GM20000 (cell line): ENCODE measurements at regions not wholly inside any gene's neighbourhood (a gene's known extent, or its start where the extent isn't known, plus 50 kb on each side); places are given as distances from the start of the nearest gene placed in this dataset.

Source experiments
- DNase-seq: peaks from one replicate; pipeline ENCODE4 v3.0.0; 2012; ENCODE audit warnings: low spot score
- TF ChIP-seq, protein P1 (sequence below): IDR thresholded peaks from 2 replicates; pipeline ENCODE4 v1.5.1; 2012; ENCODE audit warnings: mild to moderate bottlenecking, control low read depth; ENCODE audit errors: extremely low read depth, missing control alignments

DNA sequence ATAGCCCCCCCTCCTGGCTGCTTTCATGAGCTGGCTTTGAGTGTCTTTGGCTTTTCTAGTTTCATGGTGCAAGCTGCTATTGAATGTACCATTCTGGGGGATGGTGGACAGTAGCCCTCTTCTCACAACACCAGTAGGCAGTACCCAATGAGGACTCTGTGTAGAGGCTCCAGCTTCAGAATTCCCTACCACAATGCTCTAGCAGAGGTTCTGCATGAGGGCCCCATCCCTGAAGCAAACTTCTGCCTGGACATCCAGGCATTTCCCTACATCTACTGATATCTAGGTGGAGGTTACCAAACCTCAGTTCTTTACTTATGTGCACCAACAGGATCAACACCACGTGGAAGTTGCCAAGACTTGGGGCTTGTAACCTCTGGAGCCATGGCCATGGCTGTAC lies 1742.9 kb downstream of the SI start:
- TF ChIP-seq, protein P1, sequence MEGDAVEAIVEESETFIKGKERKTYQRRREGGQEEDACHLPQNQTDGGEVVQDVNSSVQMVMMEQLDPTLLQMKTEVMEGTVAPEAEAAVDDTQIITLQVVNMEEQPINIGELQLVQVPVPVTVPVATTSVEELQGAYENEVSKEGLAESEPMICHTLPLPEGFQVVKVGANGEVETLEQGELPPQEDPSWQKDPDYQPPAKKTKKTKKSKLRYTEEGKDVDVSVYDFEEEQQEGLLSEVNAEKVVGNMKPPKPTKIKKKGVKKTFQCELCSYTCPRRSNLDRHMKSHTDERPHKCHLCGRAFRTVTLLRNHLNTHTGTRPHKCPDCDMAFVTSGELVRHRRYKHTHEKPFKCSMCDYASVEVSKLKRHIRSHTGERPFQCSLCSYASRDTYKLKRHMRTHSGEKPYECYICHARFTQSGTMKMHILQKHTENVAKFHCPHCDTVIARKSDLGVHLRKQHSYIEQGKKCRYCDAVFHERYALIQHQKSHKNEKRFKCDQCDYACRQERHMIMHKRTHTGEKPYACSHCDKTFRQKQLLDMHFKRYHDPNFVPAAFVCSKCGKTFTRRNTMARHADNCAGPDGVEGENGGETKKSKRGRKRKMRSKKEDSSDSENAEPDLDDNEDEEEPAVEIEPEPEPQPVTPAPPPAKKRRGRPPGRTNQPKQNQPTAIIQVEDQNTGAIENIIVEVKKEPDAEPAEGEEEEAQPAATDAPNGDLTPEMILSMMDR, result no peak
- no peak for DNase-seq

GRCh38 chr3:163328680-163329079 lies 1749.6 kb downstream of the SI start:
- no peak for DNase-seq
- TF ChIP-seq, protein P1, result no peak

DNA sequence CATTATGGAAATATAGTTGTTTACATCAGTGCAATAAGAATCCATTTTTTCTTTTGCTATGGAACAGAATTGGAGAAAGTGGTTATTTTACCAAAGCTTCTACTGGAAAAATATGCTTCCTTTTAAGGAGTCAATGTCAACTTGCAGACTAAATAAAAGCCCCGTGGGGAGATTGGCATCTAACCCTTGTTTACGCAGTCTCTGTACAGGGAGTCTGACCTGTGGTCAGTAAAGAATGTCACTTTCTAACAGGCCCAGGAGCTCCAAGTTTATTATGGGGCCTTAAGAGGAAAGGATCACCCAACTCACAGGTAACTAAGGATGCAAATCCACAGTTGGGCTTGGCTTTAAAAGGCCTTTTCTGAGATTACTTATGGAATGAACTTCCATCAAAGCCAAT lies 1751.2 kb downstream of the SI start:
- TF ChIP-seq, protein P1, result no peak
- DNase-seq, result no peak

DNA sequence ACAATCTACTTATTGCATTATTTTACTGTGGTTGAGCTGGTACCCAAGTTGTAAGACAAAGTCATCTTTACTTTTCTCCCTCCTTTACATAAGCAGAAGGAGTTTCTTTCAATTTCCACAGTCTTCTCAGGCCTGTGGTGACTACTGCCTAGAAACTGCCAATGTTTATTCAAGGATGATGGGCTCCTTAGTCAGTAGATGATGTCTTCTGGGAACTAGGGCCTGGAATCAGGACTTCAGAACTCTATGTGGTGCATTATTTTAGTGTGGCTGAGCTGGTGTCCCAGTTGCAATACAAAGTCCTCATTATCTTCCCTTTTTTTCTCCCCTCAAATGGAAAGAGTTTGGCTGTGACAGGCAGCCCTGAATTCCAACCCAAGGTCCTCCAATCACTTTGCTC lies 1762.5 kb downstream of the SI start:
- TF ChIP-seq, protein P1, result no peak
- no peak for DNase-seq

- TF ChIP-seq, protein P1, result no peak
- DNase-seq, result no peak
Observed at GRCh38 chr3:163306405-163306804, 1771.9 kb downstream of the SI start.

GRCh38 chr3:163273694-163274093 lies 1777.1 kb downstream of the OTOL1 start:
- TF ChIP-seq, protein P1, result no peak
- no peak for DNase-seq

DNA sequence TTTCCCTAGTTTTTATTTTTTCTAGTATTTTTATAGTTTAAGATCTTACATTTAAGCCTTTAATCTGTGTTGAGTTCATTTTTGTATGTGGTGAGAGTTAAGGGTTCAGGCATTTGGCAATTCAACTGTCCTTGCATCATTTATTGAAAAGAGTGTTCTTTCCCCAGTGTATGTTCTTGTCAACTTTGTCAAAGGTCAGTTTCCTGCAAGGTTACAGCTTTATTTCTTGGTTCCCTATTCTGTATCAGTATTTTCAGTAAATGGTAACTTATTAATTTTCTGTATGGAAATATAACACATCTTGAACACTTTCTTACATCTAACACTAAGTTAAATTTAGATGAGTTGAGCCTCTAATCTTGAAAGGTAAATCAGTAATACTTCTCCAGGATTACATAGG lies 1770.1 kb downstream of the OTOL1 start:
- DNase-seq, result no peak
- TF ChIP-seq, protein P1, result no peak
